Activated B cell treated with CpG ODN at 0.5 μM for 24 hours (primary cell): ENCODE measurements at regions not wholly inside any gene's neighbourhood (a gene's known extent, or its start where the extent isn't known, plus 50 kb on each side); places are given as distances from the start of the nearest gene placed in this dataset.
"Not testable (repeated sequence)": the region's sequence is repeated elsewhere in the genome, so short reads cannot be mapped to it uniquely, and the experiment has no call there.

Source experiments
- ATAC-seq: fragments of 200-7000 bp; cut with Tn5 transposase; one replicate; pipeline ENCODE4 v1.10.0; 2021; ENCODE audit warnings: low read depth, mild to moderate bottlenecking, moderate library complexity
- CTCF ChIA-PET: fragments of 350-600 bp; sonication (Branson Sonifier 250); formaldehyde crosslinking; loops from one replicate; lab custom pipeline; 2021; ENCODE audit warnings: antibody characterized with exemption; lab: Charles Lee
- POLR2A ChIA-PET: fragments of 350-600 bp; sonication (Branson Sonifier 250); formaldehyde crosslinking; loops from one replicate; lab custom pipeline; 2021; ENCODE audit warnings: antibody characterized with exemption; lab: Charles Lee
- DNase-seq: peaks from one replicate; pipeline ENCODE4 v3.0.0; 2022
- H3K27ac Mint-ChIP-seq: one replicate; pipeline ENCODE4 v1.8.0; 2020; ENCODE audit warnings: mixed read lengths
- H3K27me3 Mint-ChIP-seq: one replicate; pipeline ENCODE4 v1.8.0; 2021; ENCODE audit warnings: mixed read lengths
- H3K36me3 Mint-ChIP-seq: one replicate; pipeline ENCODE4 v1.8.0; 2021; ENCODE audit warnings: low read depth, mixed read lengths
- H3K4me1 Mint-ChIP-seq: one replicate; pipeline ENCODE4 v1.8.0; 2021; ENCODE audit warnings: mixed read lengths
- H3K4me3 Mint-ChIP-seq: one replicate; pipeline ENCODE4 v1.8.0; 2020; ENCODE audit warnings: mild to moderate bottlenecking, mixed read lengths
- H3K9me3 Mint-ChIP-seq: one replicate; pipeline ENCODE4 v1.8.0; 2020; ENCODE audit warnings: mixed read lengths
- CTCF ChIP-seq: fragments of 200-600 bp; IDR thresholded peaks from one replicate; pipeline ENCODE4 v1.8.0; 2022; ENCODE audit warnings: antibody characterized with exemption, mild to moderate bottlenecking
- intact Hi-C: fragments of 100-400 bp; cut with micrococcal nuclease; formaldehyde crosslinking; loops from one replicate; pipeline ENCODE4 v1.15.1; 2024

GRCh38 chr4:151489462-151490203 is 80.7 kb downstream of the FHIP1A start:
- H3K27ac Mint-ChIP-seq, result no peak overlapping the region
- H3K4me3 Mint-ChIP-seq, result no peak overlapping the region
- DNase-seq (no peak), ATAC-seq (no peak)
- H3K36me3 Mint-ChIP-seq, result no peaks in the 10 kb centered on the region
- intact Hi-C loops, result no loop called here
- no peaks in the 10 kb centered on the region for H3K4me1 Mint-ChIP-seq
- no peak for TF ChIP-seq CTCF
- H3K27me3 Mint-ChIP-seq, result no peaks in the 10 kb centered on the region
- H3K9me3 Mint-ChIP-seq, result peaks cover 17% of the 10 kb centered on the region
- CTCF ChIA-PET, result no interaction called here
- POLR2A ChIA-PET, result no interaction called here

GRCh38 chr4:151495612-151496011 is 86.6 kb downstream of the FHIP1A start:
- POLR2A ChIA-PET, H3K4me1 Mint-ChIP-seq, H3K27ac Mint-ChIP-seq, H3K4me3 Mint-ChIP-seq, H3K27me3 Mint-ChIP-seq, H3K36me3 Mint-ChIP-seq, intact Hi-C loops, DNase-seq, CTCF ChIA-PET, ATAC-seq: not testable (repeated sequence)
- H3K9me3 Mint-ChIP-seq, result peaks cover 25% of the 10 kb centered on the region

GRCh38 chr4:151511548-151511947 is 102.6 kb downstream of the FHIP1A start:
- H3K27ac Mint-ChIP-seq, ATAC-seq, DNase-seq, H3K9me3 Mint-ChIP-seq, H3K36me3 Mint-ChIP-seq, intact Hi-C loops, H3K4me1 Mint-ChIP-seq, CTCF ChIA-PET, H3K4me3 Mint-ChIP-seq, H3K27me3 Mint-ChIP-seq, POLR2A ChIA-PET: not testable (repeated sequence)

GRCh38 chr4:151517896-151518295 is 108.9 kb downstream of the FHIP1A start:
- Mint-ChIP-seq H3K27me3 (no peaks in the 10 kb centered on the region), H3K9me3 (no peaks in the 10 kb centered on the region), H3K36me3 (no peaks in the 10 kb centered on the region), H3K4me3 (no peak overlapping the region), H3K27ac (no peak overlapping the region), H3K4me1 (no peaks in the 10 kb centered on the region)
- TF ChIP-seq CTCF, result no peak
- ChIA-PET CTCF (no interaction called here), POLR2A (no interaction called here)
- DNase-seq (no peak), ATAC-seq (no peak)
- intact Hi-C loops, result no loop called here

DNA sequence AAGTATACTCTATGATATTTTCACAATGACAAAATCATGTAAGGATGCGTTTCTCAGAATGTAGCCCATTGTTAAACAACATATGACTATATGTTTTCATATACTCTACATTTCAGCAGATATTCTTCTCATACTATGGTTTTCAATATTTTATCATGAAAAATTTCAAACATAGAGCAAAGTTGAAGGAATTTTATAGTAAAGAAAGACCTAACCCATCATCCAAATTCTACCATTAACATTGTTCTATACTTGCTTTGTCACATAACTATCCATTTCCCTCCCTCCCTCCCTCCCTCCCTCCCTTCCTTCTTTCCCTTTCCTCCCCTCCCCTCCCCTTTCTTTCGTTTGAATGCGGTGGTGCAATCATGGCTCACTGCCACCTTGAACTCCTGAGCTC is 109.4 kb downstream of the FHIP1A start:
- POLR2A ChIA-PET, result no interaction called here
- TF ChIP-seq CTCF, result no peak
- ATAC-seq, result no peak
- H3K27ac Mint-ChIP-seq, result no peak overlapping the region
- CTCF ChIA-PET, result no interaction called here
- no peaks in the 10 kb centered on the region for H3K9me3 Mint-ChIP-seq
- H3K4me1 Mint-ChIP-seq, result no peaks in the 10 kb centered on the region
- no peaks in the 10 kb centered on the region for H3K27me3 Mint-ChIP-seq
- H3K36me3 Mint-ChIP-seq, result no peaks in the 10 kb centered on the region
- DNase-seq, result no peak
- no peak overlapping the region for H3K4me3 Mint-ChIP-seq
- intact Hi-C loops, result no loop called here

GRCh38 chr4:151519728-151520415 is 110.9 kb downstream of the FHIP1A start:
- TF ChIP-seq CTCF, result no peak
- peaks cover 3% of the 10 kb centered on the region for H3K27me3 Mint-ChIP-seq
- H3K4me3 Mint-ChIP-seq, result no peak overlapping the region
- ATAC-seq (no peak), DNase-seq (no peak)
- no peaks in the 10 kb centered on the region for H3K9me3 Mint-ChIP-seq
- POLR2A ChIA-PET, result no interaction called here
- H3K4me1 Mint-ChIP-seq, result no peaks in the 10 kb centered on the region
- no peak overlapping the region for H3K27ac Mint-ChIP-seq
- intact Hi-C loops, result no loop called here
- CTCF ChIA-PET, result no interaction called here
- H3K36me3 Mint-ChIP-seq, result no peaks in the 10 kb centered on the region
